C4-2B (cell line): ENCODE measurements at regions not wholly inside any gene's neighbourhood (a gene's known extent, or its start where the extent isn't known, plus 50 kb on each side); places are given as distances from the start of the nearest gene placed in this dataset.

Experiments
- ZFX ChIP-seq: fragments of 450-650 bp; IDR thresholded peaks from 2 replicates; pipeline ENCODE4 v1.6.1; 2017
- TF ChIP-seq, protein P1 (sequence below): fragments of 450-650 bp; conservative IDR thresholded peaks from 2 replicates; pipeline ENCODE4 v1.5.1; 2017; ENCODE audit warnings: mild to moderate bottlenecking

DNA sequence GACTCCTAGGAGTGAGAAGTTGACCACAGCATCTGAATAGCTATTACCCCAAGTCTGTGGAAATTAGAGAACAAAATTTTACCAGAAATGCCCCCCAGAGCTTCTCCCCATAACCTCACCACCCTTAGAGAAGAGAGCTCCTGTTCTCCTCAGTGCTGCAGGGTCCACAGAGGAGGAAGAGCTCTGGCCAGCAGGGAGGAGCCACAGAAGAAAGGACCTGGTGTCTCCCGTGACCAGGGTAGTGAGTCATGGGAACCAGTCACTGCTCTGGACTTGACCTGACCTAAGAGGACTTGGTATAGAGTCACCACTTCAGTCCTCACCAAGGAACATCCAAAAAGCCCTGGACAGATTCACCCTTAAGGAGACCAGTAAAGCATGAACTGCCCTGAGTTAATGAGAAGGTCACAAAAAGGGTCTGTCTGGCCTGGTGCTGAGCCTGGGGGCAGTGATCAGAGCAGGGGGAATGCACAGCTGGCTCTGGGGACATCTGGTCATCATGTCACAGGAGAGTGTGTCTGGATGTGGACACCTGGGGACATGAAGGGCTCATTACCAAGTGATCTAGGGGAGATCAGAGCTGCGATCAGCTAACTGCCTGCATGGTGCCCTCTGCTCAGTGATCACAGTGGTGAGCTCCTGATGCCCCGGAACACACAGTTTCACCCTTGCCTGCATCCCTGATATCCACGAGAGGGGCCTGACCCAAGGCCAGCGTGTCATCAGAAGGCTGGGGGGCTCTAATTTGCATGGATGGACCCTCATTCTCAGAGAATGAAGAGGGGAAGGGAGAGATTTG, 103.3 kb upstream of the TOP3B start:
- TF ChIP-seq, protein P1, sequence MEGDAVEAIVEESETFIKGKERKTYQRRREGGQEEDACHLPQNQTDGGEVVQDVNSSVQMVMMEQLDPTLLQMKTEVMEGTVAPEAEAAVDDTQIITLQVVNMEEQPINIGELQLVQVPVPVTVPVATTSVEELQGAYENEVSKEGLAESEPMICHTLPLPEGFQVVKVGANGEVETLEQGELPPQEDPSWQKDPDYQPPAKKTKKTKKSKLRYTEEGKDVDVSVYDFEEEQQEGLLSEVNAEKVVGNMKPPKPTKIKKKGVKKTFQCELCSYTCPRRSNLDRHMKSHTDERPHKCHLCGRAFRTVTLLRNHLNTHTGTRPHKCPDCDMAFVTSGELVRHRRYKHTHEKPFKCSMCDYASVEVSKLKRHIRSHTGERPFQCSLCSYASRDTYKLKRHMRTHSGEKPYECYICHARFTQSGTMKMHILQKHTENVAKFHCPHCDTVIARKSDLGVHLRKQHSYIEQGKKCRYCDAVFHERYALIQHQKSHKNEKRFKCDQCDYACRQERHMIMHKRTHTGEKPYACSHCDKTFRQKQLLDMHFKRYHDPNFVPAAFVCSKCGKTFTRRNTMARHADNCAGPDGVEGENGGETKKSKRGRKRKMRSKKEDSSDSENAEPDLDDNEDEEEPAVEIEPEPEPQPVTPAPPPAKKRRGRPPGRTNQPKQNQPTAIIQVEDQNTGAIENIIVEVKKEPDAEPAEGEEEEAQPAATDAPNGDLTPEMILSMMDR, result no peak
- no peak for TF ChIP-seq ZFX
